DOHH2 (cell line): ENCODE measurements at regions not wholly inside any gene's neighbourhood (a gene's known extent, or its start where the extent isn't known, plus 50 kb on each side); places are given as distances from the start of the nearest gene placed in this dataset.
"Not testable (repeated sequence)": the region's sequence is repeated elsewhere in the genome, so short reads cannot be mapped to it uniquely, and the experiment has no call there.

Experiments
- H3F3A ChIP-seq: fragments of 200-600 bp; sonication (generic), shearing (Covaris generic); 2 replicates; pipeline ENCODE4 v1.6.0; 2016; ENCODE audit warnings: antibody characterized with exemption, mild to moderate bottlenecking; ENCODE audit not compliant: control insufficient read depth, insufficient read depth
- H3K27ac ChIP-seq: fragments of 200-600 bp; sonication (generic); 2 replicates; pipeline ENCODE4 v1.5.1; 2014; ENCODE audit warnings: low read depth, mild to moderate bottlenecking, low read length, moderate library complexity
- H3K27me3 ChIP-seq: fragments of 200-600 bp; sonication (generic); 2 replicates; pipeline ENCODE4 v1.6.1; 2014; ENCODE audit warnings: mild to moderate bottlenecking, low read length, mixed read lengths; ENCODE audit not compliant: control insufficient read depth
- H3K36me3 ChIP-seq: fragments of 200-600 bp; sonication (generic); 2 replicates; pipeline ENCODE4 v1.6.1; 2014; ENCODE audit warnings: mild to moderate bottlenecking, low read length, moderate library complexity, mixed read lengths; ENCODE audit not compliant: control insufficient read depth
- H3K4me1 ChIP-seq: fragments of 200-600 bp; sonication (generic); 2 replicates; pipeline ENCODE4 v1.6.1; 2014; ENCODE audit warnings: mild to moderate bottlenecking, low read length, mixed read lengths; ENCODE audit not compliant: control insufficient read depth
- H3K4me2 ChIP-seq: fragments of 200-600 bp; sonication (generic); 2 replicates; pipeline ENCODE4 v1.6.0; 2014; ENCODE audit warnings: mild to moderate bottlenecking, low read length, moderate library complexity
- H3K4me3 ChIP-seq: fragments of 200-600 bp; sonication (generic); 2 replicates; pipeline ENCODE4 v1.5.1; 2014; ENCODE audit warnings: mild to moderate bottlenecking, low read length, mixed read lengths
- H3K79me2 ChIP-seq: fragments of 200-600 bp; sonication (generic); 2 replicates; pipeline ENCODE4 v1.6.1; 2014; ENCODE audit warnings: mild to moderate bottlenecking, low read length, mixed read lengths; ENCODE audit not compliant: control insufficient read depth
- H3K9me2 ChIP-seq: fragments of 200-600 bp; sonication (generic); replicated peaks from 2 replicates; pipeline ENCODE4 v1.6.1; 2014; ENCODE audit warnings: mild to moderate bottlenecking, low read length, mixed read lengths; ENCODE audit not compliant: control insufficient read depth
- H3K9me3 ChIP-seq: fragments of 200-600 bp; sonication (generic); 2 replicates; pipeline ENCODE4 v1.6.1; 2014; ENCODE audit warnings: antibody characterized with exemption, low read length, mixed read lengths; ENCODE audit not compliant: control insufficient read depth, insufficient read depth
- H4K20me1 ChIP-seq: fragments of 200-600 bp; sonication (generic); 2 replicates; pipeline ENCODE4 v1.6.0; 2014; ENCODE audit warnings: low read depth, mild to moderate bottlenecking, antibody characterized with exemption, low read length, moderate library complexity; ENCODE audit not compliant: control insufficient read depth, insufficient read depth
- EZH2phosphoT487 ChIP-seq: fragments of 200-600 bp; sonication (generic); IDR thresholded peaks from 2 replicates; pipeline ENCODE4 v1.6.1; 2017; ENCODE audit warnings: borderline replicate concordance, mild to moderate bottlenecking, antibody characterized with exemption, low read length, moderate library complexity, mixed read lengths
- TF ChIP-seq, protein P1 (sequence below): fragments of 200-600 bp; sonication (generic); IDR thresholded peaks from one replicate; pipeline ENCODE4 v1.5.1; 2014; ENCODE audit warnings: antibody characterized with exemption, mild to moderate bottlenecking, low read depth, low read length; ENCODE audit not compliant: poor library complexity, severe bottlenecking

DNA sequence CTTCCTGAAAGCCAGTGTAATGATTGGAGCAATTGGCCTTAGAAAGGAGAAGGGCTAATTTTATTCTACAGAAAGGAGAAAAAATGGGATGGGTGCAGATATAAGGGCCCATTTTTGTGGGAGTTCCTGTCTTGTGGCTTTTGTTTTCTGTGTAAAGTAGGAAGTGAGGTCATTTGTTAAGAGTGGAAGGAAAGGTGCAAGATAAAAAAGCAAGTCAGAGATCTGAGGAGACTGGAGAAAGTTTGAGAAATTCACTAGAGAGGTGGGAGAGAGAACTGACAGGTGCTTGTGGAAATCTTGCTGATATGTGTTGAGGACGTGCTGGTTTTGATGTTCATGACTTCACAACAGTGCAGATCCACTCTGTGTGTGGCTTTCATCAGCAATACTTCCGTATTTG, 349.4 kb downstream of the DLEU7 start:
- TF ChIP-seq EZH2phosphoT487 = no peak
- TF ChIP-seq, protein P1, sequence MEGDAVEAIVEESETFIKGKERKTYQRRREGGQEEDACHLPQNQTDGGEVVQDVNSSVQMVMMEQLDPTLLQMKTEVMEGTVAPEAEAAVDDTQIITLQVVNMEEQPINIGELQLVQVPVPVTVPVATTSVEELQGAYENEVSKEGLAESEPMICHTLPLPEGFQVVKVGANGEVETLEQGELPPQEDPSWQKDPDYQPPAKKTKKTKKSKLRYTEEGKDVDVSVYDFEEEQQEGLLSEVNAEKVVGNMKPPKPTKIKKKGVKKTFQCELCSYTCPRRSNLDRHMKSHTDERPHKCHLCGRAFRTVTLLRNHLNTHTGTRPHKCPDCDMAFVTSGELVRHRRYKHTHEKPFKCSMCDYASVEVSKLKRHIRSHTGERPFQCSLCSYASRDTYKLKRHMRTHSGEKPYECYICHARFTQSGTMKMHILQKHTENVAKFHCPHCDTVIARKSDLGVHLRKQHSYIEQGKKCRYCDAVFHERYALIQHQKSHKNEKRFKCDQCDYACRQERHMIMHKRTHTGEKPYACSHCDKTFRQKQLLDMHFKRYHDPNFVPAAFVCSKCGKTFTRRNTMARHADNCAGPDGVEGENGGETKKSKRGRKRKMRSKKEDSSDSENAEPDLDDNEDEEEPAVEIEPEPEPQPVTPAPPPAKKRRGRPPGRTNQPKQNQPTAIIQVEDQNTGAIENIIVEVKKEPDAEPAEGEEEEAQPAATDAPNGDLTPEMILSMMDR = no peak
- peak overlapping the region; percentile 11; the same call in 1 of the 2 replicates for H3K4me2 ChIP-seq
- H3K9me3 ChIP-seq = no peaks in the 10 kb centered on the region
- H3F3A ChIP-seq = no peaks in the 10 kb centered on the region
- H3K27ac ChIP-seq = no peak overlapping the region
- H3K36me3 ChIP-seq = no peaks in the 10 kb centered on the region
- no peaks in the 10 kb centered on the region for H3K79me2 ChIP-seq
- no peaks in the 10 kb centered on the region for H4K20me1 ChIP-seq
- H3K27me3 ChIP-seq = no peaks in the 10 kb centered on the region
- 0 out of 2 replicates have a peak overlapping the region, but pooled peaks have one; percentile 5 for H3K4me3 ChIP-seq
- peaks cover 14% of the 10 kb centered on the region for H3K4me1 ChIP-seq
- no peaks in the 10 kb centered on the region for H3K9me2 ChIP-seq

DNA sequence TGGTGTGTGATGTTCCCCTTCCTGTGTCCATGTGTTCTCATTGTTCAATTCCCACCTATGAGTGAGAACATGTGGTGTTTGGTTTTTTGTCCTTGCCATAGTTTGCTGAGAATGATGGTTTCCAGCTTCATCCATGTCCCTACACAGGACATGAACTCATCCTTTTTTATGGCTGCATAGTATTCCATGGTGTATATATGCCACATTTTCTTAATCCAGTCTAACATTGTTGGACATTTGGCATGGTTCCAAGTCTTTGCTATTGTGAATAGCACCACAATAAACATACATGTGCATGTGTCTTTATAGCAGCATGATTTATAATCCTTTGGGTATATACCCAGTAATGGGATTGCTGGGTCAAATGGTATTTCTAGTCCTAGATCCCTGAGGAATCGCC, 340.3 kb downstream of the DLEU7 start:
- H4K20me1 ChIP-seq, H3K9me3 ChIP-seq, H3K36me3 ChIP-seq, H3K4me1 ChIP-seq, H3F3A ChIP-seq, H3K4me2 ChIP-seq, H3K27ac ChIP-seq, H3K9me2 ChIP-seq, H3K79me2 ChIP-seq, H3K4me3 ChIP-seq, H3K27me3 ChIP-seq: not testable (repeated sequence)

DNA sequence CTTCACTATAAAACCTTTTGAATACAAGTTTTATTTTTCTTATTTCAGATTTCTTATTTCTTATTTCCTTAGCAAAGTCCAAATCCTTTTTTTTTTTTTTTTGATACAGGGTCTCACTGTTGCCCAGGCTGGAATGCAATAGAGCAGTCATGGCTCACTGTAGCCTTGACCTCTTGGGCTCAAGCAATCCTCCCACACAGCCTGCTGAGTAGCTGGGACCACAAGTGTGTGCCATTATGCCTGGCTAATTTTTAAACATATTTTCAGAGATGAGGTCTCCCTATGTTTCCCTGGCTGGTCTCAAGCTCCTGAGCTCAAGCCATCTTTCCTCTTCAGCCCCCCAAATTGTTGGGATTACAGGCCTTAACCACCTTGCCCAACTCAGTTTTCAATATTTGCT, 334.3 kb downstream of the DLEU7 start:
- Histone ChIP-seq H3K36me3 (peaks cover 16% of the 10 kb centered on the region), H3K4me3 (no peak overlapping the region), H3K4me2 (no peak overlapping the region), H3K79me2 (no peaks in the 10 kb centered on the region), H4K20me1 (no peaks in the 10 kb centered on the region), H3K27ac (no peak overlapping the region), H3K27me3 (no peaks in the 10 kb centered on the region), H3F3A (peaks cover 21% of the 10 kb centered on the region), H3K9me2 (no peaks in the 10 kb centered on the region), H3K4me1 (peaks cover 46% of the 10 kb centered on the region), H3K9me3 (peaks cover 9% of the 10 kb centered on the region; the same call in 1 of the 2 replicates)
- TF ChIP-seq, protein P1 = no peak
- no peak for TF ChIP-seq EZH2phosphoT487

DNA sequence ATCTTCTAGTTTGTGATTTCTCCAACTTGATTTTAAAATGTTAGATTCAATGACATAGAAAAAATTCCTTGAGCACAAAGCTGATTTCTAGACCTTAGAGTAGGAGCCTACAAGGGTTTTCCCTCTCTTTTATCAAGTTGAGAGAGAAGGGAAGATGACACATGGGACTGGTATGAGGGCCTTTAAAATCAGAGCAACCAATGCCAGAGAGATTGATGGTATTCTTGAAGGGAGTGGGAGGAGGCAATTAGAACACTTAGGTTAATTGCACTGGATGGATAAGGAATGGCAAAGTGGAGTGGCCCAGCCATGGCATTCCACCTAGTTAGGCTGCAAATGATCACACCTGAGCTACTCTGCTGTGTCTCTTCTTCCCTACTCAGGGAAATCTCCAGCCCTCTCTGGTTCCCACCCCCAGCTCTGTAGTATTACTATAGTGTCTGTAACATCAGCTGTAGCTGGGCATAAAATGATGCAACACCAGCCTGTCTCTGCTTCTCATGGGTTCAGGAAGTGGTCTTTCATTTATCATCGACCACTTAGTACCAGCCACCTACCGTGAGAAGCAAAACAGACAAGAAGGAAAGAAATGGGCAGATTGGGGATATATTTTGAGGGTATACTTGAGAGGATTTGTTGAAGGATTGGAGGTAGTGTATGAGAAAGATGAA, 333.6 kb downstream of the DLEU7 start:
- Histone ChIP-seq H3K4me1 (peaks cover 53% of the 10 kb centered on the region), H3K4me2 (no peak overlapping the region), H3K27me3 (no peaks in the 10 kb centered on the region), H3K9me3 (peaks cover 9% of the 10 kb centered on the region; the same call in 1 of the 2 replicates), H3K36me3 (peaks cover 20% of the 10 kb centered on the region), H3K9me2 (no peaks in the 10 kb centered on the region), H3K27ac (0 out of 2 replicates have a peak overlapping the region, but pooled peaks have one; percentile 12), H4K20me1 (no peaks in the 10 kb centered on the region), H3F3A (peaks cover 29% of the 10 kb centered on the region), H3K4me3 (0 out of 2 replicates have a peak overlapping the region, but pooled peaks have one; percentile 11), H3K79me2 (no peaks in the 10 kb centered on the region)
- no peak for TF ChIP-seq EZH2phosphoT487
- TF ChIP-seq, protein P1 = no peak

DNA sequence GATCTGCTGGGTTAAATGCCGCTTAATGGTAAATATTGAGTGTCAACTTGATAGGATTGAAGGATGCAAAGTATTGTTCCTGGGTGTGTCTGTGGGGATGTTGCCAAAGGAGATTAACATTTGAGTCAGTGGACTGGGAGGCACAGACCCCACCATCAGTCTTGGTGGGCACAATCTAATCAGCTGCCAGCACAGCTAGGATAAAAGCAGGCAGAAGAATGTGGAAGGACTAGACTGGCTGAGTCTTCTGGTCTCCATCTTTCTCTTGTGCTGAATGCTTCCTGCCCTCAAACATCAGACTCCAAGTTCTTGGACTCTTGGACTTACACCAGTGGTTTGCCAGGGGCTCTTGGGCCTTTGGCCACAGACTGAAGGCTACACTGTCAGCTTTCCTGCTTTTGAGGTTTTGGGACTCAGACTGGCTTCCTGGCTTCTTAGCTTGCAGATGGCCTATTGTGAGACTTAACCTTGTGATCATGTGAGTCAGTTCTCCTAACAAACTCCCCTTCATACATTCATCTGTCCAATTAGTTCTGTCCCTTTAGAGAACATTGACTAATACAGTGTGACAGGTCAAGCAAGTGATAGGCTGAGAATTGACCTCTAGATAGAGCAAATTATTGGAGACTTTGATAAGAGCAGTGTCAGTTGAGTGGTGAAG, 332.5 kb downstream of the DLEU7 start:
- Histone ChIP-seq H3F3A (peaks cover 29% of the 10 kb centered on the region), H3K27ac (peak overlapping the region; percentile 96), H3K4me1 (peaks cover 64% of the 10 kb centered on the region), H3K4me3 (peak overlapping the region; percentile 46), H3K4me2 (peak overlapping the region; percentile 98), H3K36me3 (peaks cover 31% of the 10 kb centered on the region)
- not testable (repeated sequence) for H3K27me3 ChIP-seq, H3K79me2 ChIP-seq, H3K9me3 ChIP-seq, H3K9me2 ChIP-seq, H4K20me1 ChIP-seq
